Mucosa of rectum (tissue), 2 donors: ENCODE measurements at regions not wholly inside any gene's neighbourhood (a gene's known extent, or its start where the extent isn't known, plus 50 kb on each side); places are given as distances from the start of the nearest gene placed in this dataset.

Experiments used
- H3K27ac ChIP-seq, 2 donors: one replicate each; pipeline ENCODE4 v1.7.0; 2013; ENCODE audit warnings: inconsistent platforms in 2 of 2, low read depth in 2 of 2, low read length in 2 of 2
- H3K27me3 ChIP-seq, 2 donors: one replicate each; pipeline ENCODE4 v1.7.0; 2013; ENCODE audit warnings: low read length in 2 of 2; ENCODE audit not compliant: control insufficient read depth in 2 of 2, insufficient read depth in 2 of 2
- H3K36me3 ChIP-seq, 2 donors: one replicate each; pipeline ENCODE4 v1.7.0; 2013; ENCODE audit warnings: low read length in 2 of 2; ENCODE audit not compliant: control insufficient read depth in 2 of 2, insufficient read depth in 2 of 2
- H3K4me1 ChIP-seq, 2 donors: one replicate each; pipeline ENCODE4 v1.7.0; 2013; ENCODE audit warnings: low read length in 2 of 2, mild to moderate bottlenecking in 1 of 2; ENCODE audit not compliant: control insufficient read depth in 2 of 2, insufficient read depth in 2 of 2
- H3K4me3 ChIP-seq, 2 donors: one replicate each; pipeline ENCODE4 v1.7.0; 2013; ENCODE audit warnings: low read length in 2 of 2
- H3K9ac ChIP-seq, 2 donors: one replicate each; pipeline ENCODE4 v1.7.0; 2013; ENCODE audit warnings: low read length in 2 of 2, low read depth in 1 of 2, mild to moderate bottlenecking in 1 of 2
- H3K9me3 ChIP-seq, 2 donors: one replicate each; pipeline ENCODE4 v1.7.0; 2013; ENCODE audit warnings: low read length in 2 of 2; ENCODE audit not compliant: control insufficient read depth in 2 of 2
- donor health status: healthy.
- donor health status: Normal muscosa, but diverticular disease.

- H3K9ac ChIP-seq, result no peak overlapping the region
- H3K9me3 ChIP-seq, result peaks cover 0 to 3% of the 10 kb centered on the region in 2 donors
- no peaks in the 10 kb centered on the region for H3K4me1 ChIP-seq
- no peaks in the 10 kb centered on the region for H3K36me3 ChIP-seq
- H3K27ac ChIP-seq, result no peak overlapping the region
- no peak overlapping the region for H3K4me3 ChIP-seq
- no peaks in the 10 kb centered on the region for H3K27me3 ChIP-seq
These were observed 250.2 kb upstream of the MEX3C start for GRCh38 chr18:51447351-51448342.

DNA sequence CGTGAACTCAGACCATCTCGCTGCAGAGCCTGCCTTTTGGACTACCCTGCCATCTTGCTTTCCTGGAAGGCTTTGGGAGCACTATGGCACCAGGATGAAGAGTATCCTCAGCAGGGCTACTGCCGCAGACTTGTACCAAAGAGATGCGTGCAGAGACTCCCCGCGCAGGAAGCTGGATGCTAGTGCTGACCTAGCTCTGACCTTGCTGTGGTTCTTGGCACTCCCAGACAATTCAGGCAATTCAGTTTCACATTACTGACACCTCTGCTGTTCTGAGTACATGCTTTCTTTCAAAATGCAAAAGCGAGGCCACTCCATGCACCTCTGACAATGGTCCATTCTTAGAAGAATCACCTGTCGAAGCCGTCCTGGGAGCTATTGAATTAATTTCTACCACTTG is 251.5 kb upstream of the MEX3C start:
- Histone ChIP-seq H3K27ac (no peak overlapping the region), H3K36me3 (no peaks in the 10 kb centered on the region), H3K9me3 (peaks cover 0 to 3% of the 10 kb centered on the region in 2 donors), H3K4me1 (no peaks in the 10 kb centered on the region), H3K27me3 (no peaks in the 10 kb centered on the region), H3K4me3 (no peak overlapping the region), H3K9ac (no peak overlapping the region)

DNA sequence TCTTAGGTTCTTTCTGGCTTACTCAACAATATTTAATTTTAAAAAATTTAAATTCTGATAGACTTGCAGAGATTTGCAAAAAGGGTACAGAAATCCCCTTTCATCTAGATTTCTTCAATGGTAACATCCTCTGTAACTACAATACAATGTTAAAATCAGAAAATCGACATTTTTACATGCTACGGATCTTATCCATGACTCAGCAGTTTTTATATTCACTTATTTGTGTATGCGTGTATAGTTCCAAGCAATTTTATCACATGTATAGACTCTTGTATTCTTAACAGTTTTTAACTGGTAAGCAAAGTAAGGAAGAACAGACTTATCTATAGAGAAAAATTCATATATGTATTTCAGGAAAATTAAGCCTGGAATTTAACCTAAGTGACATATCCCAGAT is 256.1 kb upstream of the MEX3C start:
- Histone ChIP-seq H3K27me3 (no peaks in the 10 kb centered on the region), H3K4me1 (no peaks in the 10 kb centered on the region), H3K9me3 (peaks cover 0 to 3% of the 10 kb centered on the region in 2 donors), H3K4me3 (no peak overlapping the region), H3K27ac (no peak overlapping the region), H3K9ac (no peak overlapping the region), H3K36me3 (no peaks in the 10 kb centered on the region)

GRCh38 chr18:51458861-51459260 is 261.4 kb upstream of the MEX3C start:
- Histone ChIP-seq H3K27ac (no peak overlapping the region), H3K4me1 (no peaks in the 10 kb centered on the region)

GRCh38 chr18:51461956-51462355 is 264.5 kb upstream of the MEX3C start:
- Histone ChIP-seq H3K9me3 (no peaks in the 10 kb centered on the region), H3K4me3 (no peak overlapping the region), H3K9ac (no peak overlapping the region), H3K36me3 (no peaks in the 10 kb centered on the region), H3K27ac (no peak overlapping the region), H3K4me1 (no peaks in the 10 kb centered on the region), H3K27me3 (no peaks in the 10 kb centered on the region)

More at GRCh38 chr18:51458861-51459260, 261.4 kb upstream of the MEX3C start:
- Histone ChIP-seq H3K9ac (no peak overlapping the region), H3K36me3 (no peaks in the 10 kb centered on the region), H3K9me3 (no peaks in the 10 kb centered on the region), H3K27me3 (no peaks in the 10 kb centered on the region), H3K4me3 (no peak overlapping the region)

GRCh38 chr18:51463483-51464136 is 266.1 kb upstream of the MEX3C start:
- Histone ChIP-seq H3K36me3 (no peaks in the 10 kb centered on the region), H3K9me3 (no peaks in the 10 kb centered on the region), H3K4me1 (no peaks in the 10 kb centered on the region), H3K27me3 (no peaks in the 10 kb centered on the region), H3K4me3 (no peak overlapping the region), H3K9ac (no peak overlapping the region), H3K27ac (no peak overlapping the region)

DNA sequence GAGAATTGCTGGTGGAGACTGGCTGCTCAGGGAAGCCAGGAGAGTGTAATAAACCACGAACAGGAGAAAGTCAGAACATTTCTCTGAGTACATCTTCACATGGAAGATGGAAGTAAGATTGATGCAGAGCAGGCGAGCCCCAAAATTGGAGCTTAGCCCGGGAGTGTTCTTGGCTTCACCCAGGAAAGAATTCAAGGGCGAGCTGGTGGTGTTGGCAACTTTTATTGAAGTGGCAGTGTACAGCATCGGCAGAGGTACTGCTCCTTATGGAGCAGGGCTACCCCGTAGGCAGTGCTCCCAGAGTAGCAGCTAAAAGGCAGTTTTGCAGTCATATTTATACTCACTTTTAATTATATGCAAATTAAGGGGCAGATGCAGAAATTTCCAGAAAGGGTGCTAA is 281.4 kb upstream of the MEX3C start:
- Histone ChIP-seq H3K4me3 (no peak overlapping the region), H3K36me3 (no peaks in the 10 kb centered on the region), H3K9me3 (no peaks in the 10 kb centered on the region), H3K4me1 (no peaks in the 10 kb centered on the region), H3K9ac (no peak overlapping the region), H3K27me3 (no peaks in the 10 kb centered on the region), H3K27ac (no peak overlapping the region)

DNA sequence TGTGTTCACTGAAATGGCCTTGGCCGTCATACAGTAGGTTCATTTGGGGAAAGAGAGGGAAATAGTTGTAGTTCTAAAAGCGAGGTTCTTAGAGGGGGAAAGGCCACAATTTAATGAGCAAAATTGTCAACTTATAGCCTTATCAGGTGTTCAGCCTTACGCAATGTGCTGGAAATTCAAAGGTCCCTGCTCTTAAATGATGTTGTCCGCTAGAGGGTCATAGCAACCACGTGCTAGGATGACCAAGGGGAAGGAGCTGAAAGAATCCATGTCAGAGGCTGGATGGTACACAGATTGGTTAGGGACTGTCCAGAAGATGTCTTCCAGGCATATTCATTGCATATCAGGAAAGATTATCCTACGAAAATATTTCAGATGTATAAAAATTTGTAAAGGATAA is 282.3 kb upstream of the MEX3C start:
- no peaks in the 10 kb centered on the region for H3K4me1 ChIP-seq
- no peak overlapping the region for H3K27ac ChIP-seq
- no peak overlapping the region for H3K4me3 ChIP-seq
- H3K36me3 ChIP-seq, result no peaks in the 10 kb centered on the region
- H3K27me3 ChIP-seq, result no peaks in the 10 kb centered on the region
- H3K9ac ChIP-seq, result no peak overlapping the region
- H3K9me3 ChIP-seq, result no peaks in the 10 kb centered on the region

DNA sequence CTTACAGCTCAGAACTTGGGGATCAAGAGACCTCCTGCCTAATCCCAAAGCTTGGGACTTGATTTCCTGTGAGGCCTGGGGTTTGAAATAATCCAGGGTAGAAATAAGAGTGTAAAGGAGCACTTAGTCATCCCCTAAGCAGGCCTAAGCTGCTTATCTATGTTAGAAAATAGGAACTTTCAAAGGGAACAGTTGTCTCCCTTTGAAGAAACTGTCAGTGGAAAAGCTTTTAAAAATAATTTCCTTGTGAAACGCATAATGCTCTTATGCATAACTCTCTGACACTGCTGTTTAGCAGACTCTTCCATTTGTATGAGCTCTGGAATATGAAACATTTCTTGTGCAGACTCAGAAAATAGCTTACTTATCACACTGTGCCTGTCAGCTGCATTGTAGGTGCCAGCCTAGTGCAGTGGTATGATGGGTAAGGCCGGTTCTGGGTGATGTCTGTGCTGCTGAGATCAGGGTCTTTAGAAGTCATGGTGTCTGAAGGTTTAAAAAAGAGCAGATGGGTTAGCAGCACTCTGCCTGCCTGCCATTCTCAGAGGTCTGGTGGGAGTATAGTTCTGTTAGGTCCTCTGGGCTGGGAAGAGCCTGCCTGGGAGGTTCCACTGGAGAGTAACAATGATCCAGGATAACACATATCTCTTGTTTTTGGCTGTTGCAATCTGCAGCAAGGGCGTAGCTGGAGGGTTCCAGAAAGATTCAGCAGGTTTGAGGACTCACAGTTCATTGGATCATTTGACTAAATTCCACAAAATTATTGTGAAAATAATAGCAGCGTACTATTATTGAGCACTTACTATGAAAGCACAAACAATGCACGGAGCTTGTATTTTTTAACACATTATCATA is 283.2 kb upstream of the MEX3C start:
- Histone ChIP-seq H3K36me3 (no peaks in the 10 kb centered on the region), H3K27me3 (no peaks in the 10 kb centered on the region), H3K4me3 (no peak overlapping the region), H3K4me1 (no peaks in the 10 kb centered on the region), H3K9ac (no peak overlapping the region), H3K27ac (no peak overlapping the region), H3K9me3 (no peaks in the 10 kb centered on the region)
